ENCODE measurements at regions not wholly inside any gene's neighbourhood (a gene's known extent, or its start where the extent isn't known, plus 50 kb on each side); places are given as distances from the start of the nearest gene placed in this dataset.

DNA sequence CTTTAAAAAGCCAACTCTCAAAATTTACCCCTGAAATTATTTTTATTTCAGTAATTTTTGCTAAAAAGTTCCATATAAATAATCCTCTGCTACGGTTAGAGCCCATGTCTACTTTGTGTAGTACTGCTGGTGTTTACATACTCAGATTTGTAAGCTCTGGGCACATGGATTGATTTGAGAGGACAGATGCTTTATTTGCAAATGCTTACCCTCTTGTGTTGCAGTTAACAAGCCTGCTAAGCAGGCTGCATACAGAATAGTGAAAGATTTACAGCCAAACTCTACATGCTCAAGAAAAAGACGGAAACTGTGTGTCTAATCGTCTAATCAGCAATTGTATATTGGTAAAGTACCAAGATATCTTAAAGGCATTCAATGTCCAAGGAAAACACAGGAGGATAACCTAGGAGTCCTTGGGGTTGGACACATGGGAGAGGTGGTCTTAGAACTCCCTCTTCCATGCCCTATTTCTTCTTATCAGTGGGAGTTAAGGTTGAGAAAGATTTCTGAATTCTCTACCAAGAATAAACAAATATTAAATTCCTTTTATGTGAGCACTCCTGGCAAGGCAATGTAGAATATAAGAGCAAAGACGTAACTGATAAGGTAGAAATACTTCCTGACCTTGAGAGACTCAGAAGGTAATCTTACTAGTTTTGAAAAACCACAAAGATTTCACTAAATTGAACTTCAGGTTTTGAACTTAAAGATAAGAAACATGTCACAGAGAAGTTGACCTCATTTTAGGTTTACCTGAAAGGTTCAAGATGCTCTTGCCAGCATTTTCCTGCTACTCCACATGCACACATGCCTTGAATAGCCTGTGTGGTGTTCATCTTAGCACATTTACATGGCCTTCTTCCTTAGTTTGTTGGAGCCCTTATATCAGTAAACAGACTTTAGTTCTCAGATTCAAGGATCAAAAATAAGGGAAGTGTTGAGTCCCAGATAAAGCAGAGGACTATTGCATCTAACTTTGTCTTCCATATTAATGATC lies 1216.5 kb downstream of the SORCS3 start:
- TF ChIP-seq, protein P1, sequence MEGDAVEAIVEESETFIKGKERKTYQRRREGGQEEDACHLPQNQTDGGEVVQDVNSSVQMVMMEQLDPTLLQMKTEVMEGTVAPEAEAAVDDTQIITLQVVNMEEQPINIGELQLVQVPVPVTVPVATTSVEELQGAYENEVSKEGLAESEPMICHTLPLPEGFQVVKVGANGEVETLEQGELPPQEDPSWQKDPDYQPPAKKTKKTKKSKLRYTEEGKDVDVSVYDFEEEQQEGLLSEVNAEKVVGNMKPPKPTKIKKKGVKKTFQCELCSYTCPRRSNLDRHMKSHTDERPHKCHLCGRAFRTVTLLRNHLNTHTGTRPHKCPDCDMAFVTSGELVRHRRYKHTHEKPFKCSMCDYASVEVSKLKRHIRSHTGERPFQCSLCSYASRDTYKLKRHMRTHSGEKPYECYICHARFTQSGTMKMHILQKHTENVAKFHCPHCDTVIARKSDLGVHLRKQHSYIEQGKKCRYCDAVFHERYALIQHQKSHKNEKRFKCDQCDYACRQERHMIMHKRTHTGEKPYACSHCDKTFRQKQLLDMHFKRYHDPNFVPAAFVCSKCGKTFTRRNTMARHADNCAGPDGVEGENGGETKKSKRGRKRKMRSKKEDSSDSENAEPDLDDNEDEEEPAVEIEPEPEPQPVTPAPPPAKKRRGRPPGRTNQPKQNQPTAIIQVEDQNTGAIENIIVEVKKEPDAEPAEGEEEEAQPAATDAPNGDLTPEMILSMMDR (IDR thresholded peaks at IDR 0.05; ENCODE audit: low read length, missing control alignments) = no peak
- no peak for DNase-seq (ENCODE audit: low read depth)
- H3K4me3 ChIP-seq (replicated peaks; ENCODE audit: low read depth, low read length) = no peak overlapping the region

DNA sequence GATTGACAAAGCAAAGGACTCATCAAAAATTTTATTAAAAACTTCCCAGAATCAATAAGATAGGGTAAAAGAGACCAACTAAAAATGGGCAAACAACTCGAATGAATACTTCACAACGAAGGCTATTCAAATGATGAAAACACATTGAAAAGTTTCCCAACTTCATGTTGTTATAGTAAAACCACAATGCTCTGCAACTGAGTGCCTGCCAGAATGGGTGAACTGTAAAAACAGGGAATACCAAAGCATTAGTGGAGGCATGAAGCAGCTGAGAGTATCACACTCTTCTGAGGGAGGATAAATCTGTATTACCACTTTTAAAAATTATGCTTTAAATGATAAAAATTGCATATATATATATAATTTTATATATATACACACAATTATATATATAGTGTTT lies 1214.7 kb downstream of the SORCS3 start:
- TF ChIP-seq, protein P1 (IDR thresholded peaks at IDR 0.05; ENCODE audit: low read length, missing control alignments) = no peak
- no peak for DNase-seq (ENCODE audit: low read depth)
- no peak overlapping the region for H3K4me3 ChIP-seq (replicated peaks; ENCODE audit: low read depth, low read length)

DNA sequence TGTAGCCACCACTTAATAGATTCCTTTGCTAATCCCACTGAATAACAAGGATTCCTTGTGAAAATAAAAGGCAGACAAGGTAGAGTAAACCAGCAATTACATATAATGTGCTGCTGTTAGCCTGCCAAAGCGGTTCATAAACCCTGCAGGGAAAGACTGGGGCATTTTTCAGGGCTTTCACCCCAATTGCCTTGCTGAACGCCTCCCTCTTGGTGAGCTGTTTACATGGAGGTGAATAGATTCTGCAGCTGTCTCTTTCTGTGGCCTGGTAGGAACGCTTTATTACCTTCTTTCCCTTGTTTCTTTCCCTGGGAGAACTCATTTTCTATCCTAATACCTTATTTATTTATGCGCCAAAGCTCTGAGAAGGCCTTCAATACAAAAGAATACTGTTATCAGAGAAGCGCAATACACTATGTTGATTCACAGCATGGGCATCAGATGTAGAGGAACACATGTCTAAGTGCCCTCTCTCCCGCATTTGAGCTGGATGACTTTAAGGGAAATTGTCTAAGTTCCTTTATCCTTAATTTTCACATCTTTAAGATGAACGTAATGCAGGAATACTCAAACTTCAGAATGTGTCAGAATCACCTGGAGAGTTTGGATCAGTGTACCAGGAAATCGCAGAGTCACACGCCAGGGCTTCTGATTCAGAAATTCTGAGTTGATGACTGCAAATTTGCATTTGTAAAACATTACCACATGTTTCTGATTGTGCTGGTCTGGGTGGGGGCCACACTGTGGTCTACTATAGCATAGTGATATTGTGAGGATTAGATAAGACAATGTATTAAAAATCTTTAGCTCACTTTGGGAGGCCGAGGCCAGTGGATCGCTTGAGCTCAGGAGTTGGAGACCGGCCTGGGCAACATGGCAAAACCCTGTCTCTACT lies 1203.8 kb downstream of the SORCS3 start:
- TF ChIP-seq, protein P1 (IDR thresholded peaks at IDR 0.05; ENCODE audit: low read length, missing control alignments) = no peak
- DNase-seq (ENCODE audit: low read depth) = no peak

DNA sequence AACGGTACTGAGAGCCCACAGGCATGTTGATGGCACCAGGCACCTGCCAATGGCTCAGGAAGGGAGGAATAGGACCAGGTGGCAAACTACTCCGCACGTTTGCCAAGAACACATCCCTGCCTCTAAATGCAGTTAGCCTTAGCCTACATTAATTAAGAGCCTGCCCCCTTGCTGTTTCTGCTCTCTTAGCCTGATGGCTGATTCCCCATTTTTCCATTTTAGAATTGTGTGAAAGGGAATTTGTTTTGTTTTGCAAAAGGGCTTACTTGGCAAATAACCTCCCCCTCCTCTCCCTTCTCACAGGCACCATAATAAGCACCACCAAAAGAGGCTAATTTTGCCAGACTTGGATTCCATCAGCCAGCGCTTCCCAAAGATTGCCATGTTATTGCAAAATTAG lies 1203.2 kb downstream of the SORCS3 start:
- TF ChIP-seq, protein P1 (IDR thresholded peaks at IDR 0.05; ENCODE audit: low read length, missing control alignments) = no peak
- no peak overlapping the region for H3K4me3 ChIP-seq (replicated peaks; ENCODE audit: low read depth, low read length)
- no peak for DNase-seq (ENCODE audit: low read depth)

More for the DNA sequence above, 1203.8 kb downstream of the SORCS3 start:
- H3K4me3 ChIP-seq (replicated peaks; ENCODE audit: low read depth, low read length) = no peak overlapping the region

DNA sequence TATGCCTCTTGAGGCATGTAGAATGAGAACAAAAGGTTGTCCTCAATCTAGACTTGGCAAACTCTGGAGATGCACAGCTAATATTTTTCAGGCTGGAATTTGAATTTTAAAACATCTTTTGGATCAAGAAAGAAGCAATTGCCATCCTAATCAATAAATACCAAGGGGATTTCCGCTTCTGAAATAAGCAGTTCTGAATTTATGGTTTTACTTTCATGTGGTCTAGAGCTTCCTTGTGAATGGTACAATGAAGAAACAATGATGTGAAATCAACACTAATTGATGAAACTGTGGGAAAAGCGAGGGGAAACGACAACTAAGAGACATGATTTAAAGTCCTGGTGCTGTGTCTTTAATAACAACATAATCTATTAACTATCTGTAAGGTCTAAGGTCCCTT lies 1202.7 kb downstream of the SORCS3 start:
- H3K4me3 ChIP-seq (replicated peaks; ENCODE audit: low read depth, low read length) = no peak overlapping the region
- no peak for DNase-seq (ENCODE audit: low read depth)
- TF ChIP-seq, protein P1 (IDR thresholded peaks at IDR 0.05; ENCODE audit: low read length, missing control alignments) = no peak

DNA sequence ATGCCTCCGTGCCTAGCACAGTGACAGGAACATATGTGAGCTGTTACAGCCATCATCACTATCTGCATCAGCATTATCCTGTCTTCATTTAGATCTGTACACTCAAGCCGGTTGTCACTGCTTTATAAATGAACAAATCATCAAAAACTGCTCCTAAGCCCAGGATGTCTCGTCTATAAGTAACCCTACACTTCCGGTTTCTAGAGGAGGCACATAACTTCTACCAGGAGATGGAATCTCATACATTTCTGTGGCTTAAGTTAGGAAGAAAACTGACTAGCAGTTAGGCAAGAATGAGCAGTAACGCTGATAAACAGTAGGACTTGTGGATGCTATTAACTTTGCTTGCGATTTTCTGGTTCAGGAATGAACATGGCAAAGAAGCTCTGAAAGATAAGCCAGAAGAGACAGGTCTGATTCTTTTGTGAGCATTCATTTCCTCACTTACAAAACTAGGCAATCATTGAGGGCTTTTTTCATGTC lies 1199.2 kb downstream of the SORCS3 start:
- peak; percentile 3 for DNase-seq (ENCODE audit: low read depth)
- TF ChIP-seq, protein P1 (IDR thresholded peaks at IDR 0.05; ENCODE audit: low read length, missing control alignments) = no peak
- H3K4me3 ChIP-seq (replicated peaks; ENCODE audit: low read depth, low read length) = no peak overlapping the region
